HCT116 (cell line): ENCODE measurements at regions not wholly inside any gene's neighbourhood (a gene's known extent, or its start where the extent isn't known, plus 50 kb on each side); places are given as distances from the start of the nearest gene placed in this dataset.

Source experiments
- ATF3 ChIP-seq: IDR thresholded peaks from 2 replicates; pipeline ENCODE4 v1.6.1; 2012
- CTCF ChIP-seq, 3 experiments: fragments of 200-600 bp in 1 of 3; sonication (generic) in 1 of 3; IDR thresholded peaks in 2 of 3; conservative IDR thresholded peaks in 1 of 3; 2 replicates each; pipeline ENCODE4 v1.5.1; 2012 to 2017; ENCODE audit warnings: low read depth in 2 of 3, low read length in 2 of 3, antibody characterized with exemption in 1 of 3, borderline replicate concordance in 1 of 3, control low read depth in 1 of 3, mild to moderate bottlenecking in 1 of 3, mixed read lengths in 1 of 3, mixed run types in 1 of 3, moderate library complexity in 1 of 3; ENCODE audit not compliant: insufficient read depth in 1 of 3
- EGR1 ChIP-seq: IDR thresholded peaks from 2 replicates; pipeline ENCODE4 v1.6.1; 2012; ENCODE audit warnings: low read depth
- EZH2 ChIP-seq: fragments of 200-600 bp; sonication (generic); IDR thresholded peaks from 2 replicates; pipeline ENCODE4 v1.6.1; 2017; ENCODE audit warnings: antibody characterized with exemption, mixed run types
- EZH2phosphoT487 ChIP-seq: fragments of 200-600 bp; IDR thresholded peaks from 2 replicates; pipeline ENCODE4 v1.6.1; 2018; ENCODE audit warnings: antibody characterized with exemption, borderline replicate concordance
- JUND ChIP-seq: IDR thresholded peaks from 2 replicates; pipeline ENCODE4 v1.6.1; 2012
- MAX ChIP-seq: IDR thresholded peaks from 2 replicates; pipeline ENCODE4 v1.6.1; 2012
- POLR2A ChIP-seq: IDR thresholded peaks from 2 replicates; pipeline ENCODE4 v1.7.0; 2011; ENCODE audit warnings: borderline replicate concordance; ENCODE audit not compliant: insufficient read depth, insufficient read length; ENCODE audit errors: extremely low read depth
- SIN3A ChIP-seq: IDR thresholded peaks from 2 replicates; pipeline ENCODE4 v1.6.1; 2012; ENCODE audit warnings: low read depth
- SP1 ChIP-seq: IDR thresholded peaks from 2 replicates; pipeline ENCODE4 v1.6.1; 2012; ENCODE audit warnings: low read depth
- YY1 ChIP-seq: IDR thresholded peaks from 2 replicates; pipeline ENCODE4 v1.6.1; 2011; ENCODE audit warnings: low read length, low read depth, moderate library complexity, mild to moderate bottlenecking; ENCODE audit not compliant: insufficient replicate concordance; ENCODE audit errors: extremely low read depth
- ZNF274 ChIP-seq: fragments of 200-500 bp; sonication (Bioruptor generic); IDR thresholded peaks from 2 replicates; pipeline ENCODE4 v1.6.1; 2014; ENCODE audit warnings: mild to moderate bottlenecking, low read depth, low read length, inconsistent platforms

- TF ChIP-seq CTCF (IDR thresholded peaks at IDR 0.05 in 2 of 3, conservative IDR thresholded peaks at IDR 0.05 in 1 of 3; ENCODE audit: borderline replicate concordance in 1 of 3, insufficient read depth in 1 of 3, low read depth in 2 of 3, low read length in 2 of 3) (peak; percentile 61 to 98 (median 97); a peak in 5 of 6 replicates), EZH2phosphoT487 (no peak), EZH2 (no peak), EGR1 (no peak), ATF3 (no peak), POLR2A (no peak), SIN3A (no peak), SP1 (no peak), JUND (no peak), ZNF274 (no peak), YY1 (no peak), MAX (no peak)
These were observed 66.5 kb downstream of the GGTLC2 start for GRCh38 chr22:22710719-22711531.
